ENCODE measurements at regions not wholly inside any gene's neighbourhood (a gene's known extent, or its start where the extent isn't known, plus 50 kb on each side); places are given as distances from the start of the nearest gene placed in this dataset.

- TF ChIP-seq CTCF (IDR thresholded peaks at IDR 0.05; ENCODE audit: low read length) (no peak), EZH2 (optimal IDR thresholded peaks at IDR 0.05; ENCODE audit: low read depth, low read length) (no peak)
These were observed 487.2 kb downstream of the BCL11A start for GRCh38 chr2:60066096-60066839.

Data from MM.1S (cell line).